ENCODE measurements at regions not wholly inside any gene's neighbourhood (a gene's known extent, or its start where the extent isn't known, plus 50 kb on each side); places are given as distances from the start of the nearest gene placed in this dataset.

- TF ChIP-seq, protein P1, sequence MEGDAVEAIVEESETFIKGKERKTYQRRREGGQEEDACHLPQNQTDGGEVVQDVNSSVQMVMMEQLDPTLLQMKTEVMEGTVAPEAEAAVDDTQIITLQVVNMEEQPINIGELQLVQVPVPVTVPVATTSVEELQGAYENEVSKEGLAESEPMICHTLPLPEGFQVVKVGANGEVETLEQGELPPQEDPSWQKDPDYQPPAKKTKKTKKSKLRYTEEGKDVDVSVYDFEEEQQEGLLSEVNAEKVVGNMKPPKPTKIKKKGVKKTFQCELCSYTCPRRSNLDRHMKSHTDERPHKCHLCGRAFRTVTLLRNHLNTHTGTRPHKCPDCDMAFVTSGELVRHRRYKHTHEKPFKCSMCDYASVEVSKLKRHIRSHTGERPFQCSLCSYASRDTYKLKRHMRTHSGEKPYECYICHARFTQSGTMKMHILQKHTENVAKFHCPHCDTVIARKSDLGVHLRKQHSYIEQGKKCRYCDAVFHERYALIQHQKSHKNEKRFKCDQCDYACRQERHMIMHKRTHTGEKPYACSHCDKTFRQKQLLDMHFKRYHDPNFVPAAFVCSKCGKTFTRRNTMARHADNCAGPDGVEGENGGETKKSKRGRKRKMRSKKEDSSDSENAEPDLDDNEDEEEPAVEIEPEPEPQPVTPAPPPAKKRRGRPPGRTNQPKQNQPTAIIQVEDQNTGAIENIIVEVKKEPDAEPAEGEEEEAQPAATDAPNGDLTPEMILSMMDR (IDR thresholded peaks at IDR 0.05), result no peak
- no peak for TF ChIP-seq POLR2A (IDR thresholded peaks at IDR 0.05)
Observed at GRCh38 chr9:82882748-82883147, 180.2 kb downstream of the RASEF start.

Data from esophagus squamous epithelium (tissue), 4 donors.